HepG2 (cell line): ENCODE measurements at regions not wholly inside any gene's neighbourhood (a gene's known extent, or its start where the extent isn't known, plus 50 kb on each side); places are given as distances from the start of the nearest gene placed in this dataset.

Experiments used
- CBX2 ChIP-seq, 2 experiments: fragments of 200-600 bp in 1 of 2; sonication (generic); formaldehyde crosslinking in 1 of 2; IDR thresholded peaks; 2 replicates each; pipeline versions ENCODE4 v1.7.0 to v1.8.1; 2018 to 2022; ENCODE audit warnings: low read depth in 2 of 2, low read length in 1 of 2, mild to moderate bottlenecking in 1 of 2, missing genetic modification reagents in 1 of 2
- CCDC6 ChIP-seq: sonication (generic); formaldehyde crosslinking; IDR thresholded peaks from 2 replicates; pipeline ENCODE4 v1.8.1; 2022; ENCODE audit warnings: mild to moderate bottlenecking, missing genetic modification reagents, moderate library complexity
- CHD4 ChIP-seq: fragments of 200-600 bp; sonication (generic); IDR thresholded peaks from 2 replicates; pipeline ENCODE4 v1.7.0; 2017; ENCODE audit warnings: mild to moderate bottlenecking, low read length, borderline replicate concordance
- FUBP1 ChIP-seq: sonication (generic); formaldehyde crosslinking; IDR thresholded peaks from 2 replicates; pipeline ENCODE4 v1.5.1; 2020; ENCODE audit warnings: missing genetic modification reagents, mild to moderate bottlenecking, borderline replicate concordance
- GLMP ChIP-seq: sonication (generic); formaldehyde crosslinking; IDR thresholded peaks from 2 replicates; pipeline ENCODE4 v1.9.0; 2021; ENCODE audit warnings: missing genetic modification reagents, mild to moderate bottlenecking, borderline replicate concordance
- RXRB ChIP-seq: IDR thresholded peaks from 2 replicates; pipeline ENCODE4 v1.6.1; 2016; ENCODE audit warnings: borderline replicate concordance, missing genetic modification reagents, missing compliant biosample characterization
- SP2 ChIP-seq: sonication (generic); formaldehyde crosslinking; IDR thresholded peaks from 2 replicates; pipeline ENCODE4 v1.5.1; 2020; ENCODE audit warnings: mild to moderate bottlenecking, missing genetic modification reagents
- ZGPAT ChIP-seq: IDR thresholded peaks from 2 replicates; pipeline ENCODE4 v1.6.1; 2016; ENCODE audit warnings: mild to moderate bottlenecking
- ZKSCAN8 ChIP-seq: IDR thresholded peaks from 2 replicates; pipeline ENCODE4 v1.6.1; 2016; ENCODE audit warnings: borderline replicate concordance, missing genetic modification reagents, missing compliant biosample characterization
- ZNF207 ChIP-seq: fragments of 450-650 bp; IDR thresholded peaks from 2 replicates; pipeline ENCODE4 v1.6.1; 2016; ENCODE audit warnings: antibody characterized with exemption, borderline replicate concordance
- ZNF430 ChIP-seq: sonication (generic); formaldehyde crosslinking; IDR thresholded peaks from 2 replicates; pipeline ENCODE4 v1.9.0; 2021; ENCODE audit warnings: mild to moderate bottlenecking, missing genetic modification reagents
- ZNF781 ChIP-seq: sonication (generic); formaldehyde crosslinking; IDR thresholded peaks from 2 replicates; pipeline ENCODE4 v1.5.1; 2020; ENCODE audit warnings: borderline replicate concordance, mild to moderate bottlenecking, missing genetic modification reagents; ENCODE audit errors: not compliant biosample characterization
- TF ChIP-seq, protein P1 (sequence below): sonication (generic); formaldehyde crosslinking; IDR thresholded peaks from 2 replicates; pipeline ENCODE4 v1.4.0; 2020; ENCODE audit warnings: missing genetic modification reagents
- TF ChIP-seq, protein P2 (sequence below): sonication (generic); IDR thresholded peaks from 2 replicates; pipeline ENCODE4 v1.6.1; 2016; ENCODE audit warnings: low read depth, borderline replicate concordance

GRCh38 chr17:72422505-72423285, 301.9 kb downstream of the SOX9 start (continued):
- TF ChIP-seq GLMP = no peak
- TF ChIP-seq FUBP1 = no peak
- TF ChIP-seq SP2 (CRISPR knock-in tag) = no peak
- no peak for TF ChIP-seq CCDC6 (CRISPR knock-in tag)
- TF ChIP-seq CBX2 (IDR thresholded peaks at IDR 0.05; ENCODE audit: low read depth, low read length) = no peak
- peak; percentile 26; the same call in 1 of the 2 replicates for TF ChIP-seq CBX2 (CRISPR knock-in tag; IDR thresholded peaks at IDR 0.05; ENCODE audit: low read depth)
- TF ChIP-seq ZNF430 (CRISPR knock-in tag) = peak; percentile 77; the same call in 1 of the 2 replicates
- TF ChIP-seq, protein P1, sequence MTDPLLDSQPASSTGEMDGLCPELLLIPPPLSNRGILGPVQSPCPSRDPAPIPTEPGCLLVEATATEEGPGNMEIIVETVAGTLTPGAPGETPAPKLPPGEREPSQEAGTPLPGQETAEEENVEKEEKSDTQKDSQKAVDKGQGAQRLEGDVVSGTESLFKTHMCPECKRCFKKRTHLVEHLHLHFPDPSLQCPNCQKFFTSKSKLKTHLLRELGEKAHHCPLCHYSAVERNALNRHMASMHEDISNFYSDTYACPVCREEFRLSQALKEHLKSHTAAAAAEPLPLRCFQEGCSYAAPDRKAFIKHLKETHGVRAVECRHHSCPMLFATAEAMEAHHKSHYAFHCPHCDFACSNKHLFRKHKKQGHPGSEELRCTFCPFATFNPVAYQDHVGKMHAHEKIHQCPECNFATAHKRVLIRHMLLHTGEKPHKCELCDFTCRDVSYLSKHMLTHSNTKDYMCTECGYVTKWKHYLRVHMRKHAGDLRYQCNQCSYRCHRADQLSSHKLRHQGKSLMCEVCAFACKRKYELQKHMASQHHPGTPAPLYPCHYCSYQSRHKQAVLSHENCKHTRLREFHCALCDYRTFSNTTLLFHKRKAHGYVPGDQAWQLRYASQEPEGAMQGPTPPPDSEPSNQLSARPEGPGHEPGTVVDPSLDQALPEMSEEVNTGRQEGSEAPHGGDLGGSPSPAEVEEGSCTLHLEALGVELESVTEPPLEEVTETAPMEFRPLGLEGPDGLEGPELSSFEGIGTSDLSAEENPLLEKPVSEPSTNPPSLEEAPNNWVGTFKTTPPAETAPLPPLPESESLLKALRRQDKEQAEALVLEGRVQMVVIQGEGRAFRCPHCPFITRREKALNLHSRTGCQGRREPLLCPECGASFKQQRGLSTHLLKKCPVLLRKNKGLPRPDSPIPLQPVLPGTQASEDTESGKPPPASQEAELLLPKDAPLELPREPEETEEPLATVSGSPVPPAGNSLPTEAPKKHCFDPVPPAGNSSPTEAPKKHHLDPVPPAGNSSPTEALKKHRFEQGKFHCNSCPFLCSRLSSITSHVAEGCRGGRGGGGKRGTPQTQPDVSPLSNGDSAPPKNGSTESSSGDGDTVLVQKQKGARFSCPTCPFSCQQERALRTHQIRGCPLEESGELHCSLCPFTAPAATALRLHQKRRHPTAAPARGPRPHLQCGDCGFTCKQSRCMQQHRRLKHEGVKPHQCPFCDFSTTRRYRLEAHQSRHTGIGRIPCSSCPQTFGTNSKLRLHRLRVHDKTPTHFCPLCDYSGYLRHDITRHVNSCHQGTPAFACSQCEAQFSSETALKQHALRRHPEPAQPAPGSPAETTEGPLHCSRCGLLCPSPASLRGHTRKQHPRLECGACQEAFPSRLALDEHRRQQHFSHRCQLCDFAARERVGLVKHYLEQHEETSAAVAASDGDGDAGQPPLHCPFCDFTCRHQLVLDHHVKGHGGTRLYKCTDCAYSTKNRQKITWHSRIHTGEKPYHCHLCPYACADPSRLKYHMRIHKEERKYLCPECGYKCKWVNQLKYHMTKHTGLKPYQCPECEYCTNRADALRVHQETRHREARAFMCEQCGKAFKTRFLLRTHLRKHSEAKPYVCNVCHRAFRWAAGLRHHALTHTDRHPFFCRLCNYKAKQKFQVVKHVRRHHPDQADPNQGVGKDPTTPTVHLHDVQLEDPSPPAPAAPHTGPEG (CRISPR knock-in tag) = no peak; the same call in 1 of the 2 replicates
- no peak for TF ChIP-seq ZNF207
- TF ChIP-seq, protein P2, sequence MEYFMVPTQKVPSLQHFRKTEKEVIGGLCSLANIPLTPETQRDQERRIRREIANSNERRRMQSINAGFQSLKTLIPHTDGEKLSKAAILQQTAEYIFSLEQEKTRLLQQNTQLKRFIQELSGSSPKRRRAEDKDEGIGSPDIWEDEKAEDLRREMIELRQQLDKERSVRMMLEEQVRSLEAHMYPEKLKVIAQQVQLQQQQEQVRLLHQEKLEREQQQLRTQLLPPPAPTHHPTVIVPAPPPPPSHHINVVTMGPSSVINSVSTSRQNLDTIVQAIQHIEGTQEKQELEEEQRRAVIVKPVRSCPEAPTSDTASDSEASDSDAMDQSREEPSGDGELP = peak; percentile 60; the same call in 1 of the 2 replicates
- TF ChIP-seq ZKSCAN8 = peak; percentile 85
- no peak for TF ChIP-seq CHD4
- TF ChIP-seq ZGPAT = peak; percentile 87
- peak; percentile 89 for TF ChIP-seq RXRB (CRISPR knock-in tag)
- TF ChIP-seq ZNF781 (CRISPR knock-in tag) = peak; percentile 73
